Smooth muscle cell (in vitro differentiated cells): ENCODE measurements at regions not wholly inside any gene's neighbourhood (a gene's known extent, or its start where the extent isn't known, plus 50 kb on each side); places are given as distances from the start of the nearest gene placed in this dataset.

Experiments
- DNase-seq: peaks from one replicate; lab custom pipeline; 2025; ENCODE audit not compliant: unreplicated experiment; lab: John Stamatoyannopoulos, UW
- H2AFZ ChIP-seq: fragments of 200-600 bp; sonication (generic); 2 replicates; pipeline ENCODE4 v1.6.0; 2016; ENCODE audit warnings: antibody characterized with exemption, low read depth, mild to moderate bottlenecking
- H3F3A ChIP-seq: fragments of 200-600 bp; sonication (generic); 2 replicates; pipeline ENCODE4 v1.6.0; 2017; ENCODE audit warnings: antibody characterized with exemption, low read depth
- H3K27ac ChIP-seq: fragments of 200-600 bp; sonication (generic); 2 replicates; pipeline ENCODE4 v1.5.1; 2016; ENCODE audit warnings: low read depth, mild to moderate bottlenecking
- H3K27me3 ChIP-seq: fragments of 200-600 bp; sonication (generic); 2 replicates; pipeline ENCODE4 v1.6.1; 2016; ENCODE audit warnings: low read depth, mild to moderate bottlenecking
- H3K36me3 ChIP-seq: fragments of 200-600 bp; sonication (generic); 2 replicates; pipeline ENCODE4 v1.5.1; 2016; ENCODE audit warnings: low read depth
- H3K4me1 ChIP-seq: fragments of 200-600 bp; sonication (generic); 2 replicates; pipeline ENCODE4 v1.5.1; 2016; ENCODE audit warnings: low read depth
- H3K4me2 ChIP-seq: fragments of 200-600 bp; sonication (generic); 2 replicates; pipeline ENCODE4 v1.6.0; 2016; ENCODE audit warnings: mild to moderate bottlenecking
- H3K4me3 ChIP-seq: fragments of 200-600 bp; sonication (generic); 2 replicates; pipeline ENCODE4 v1.5.1; 2016; ENCODE audit warnings: mild to moderate bottlenecking
- H3K79me2 ChIP-seq: fragments of 200-600 bp; sonication (generic); 2 replicates; pipeline ENCODE4 v1.6.0; 2016; ENCODE audit warnings: low read depth, mild to moderate bottlenecking
- H3K9ac ChIP-seq: fragments of 200-600 bp; sonication (generic); 2 replicates; pipeline ENCODE4 v1.6.0; 2016; ENCODE audit warnings: low read depth
- H3K9me3 ChIP-seq: fragments of 200-600 bp; sonication (generic); replicated peaks from 2 replicates; pipeline ENCODE4 v1.5.1; 2016; ENCODE audit warnings: low read depth
- H4K20me1 ChIP-seq: fragments of 200-600 bp; sonication (generic); 2 replicates; pipeline ENCODE4 v1.6.0; 2016; ENCODE audit warnings: low read depth
- WGBS: methylation state at CpG from one replicate; pipeline ENCODE4 v1.1.7; 2016; ENCODE audit warnings: low lambda C conversion rate; 5-methylcytosine and 5-hydroxymethylcytosine counted together
- TF ChIP-seq, protein P1 (sequence below): fragments of 200-600 bp; sonication (generic); IDR thresholded peaks from 2 replicates; pipeline ENCODE4 v1.5.1; 2017; ENCODE audit warnings: borderline replicate concordance, mild to moderate bottlenecking, antibody characterized with exemption; ENCODE audit not compliant: insufficient read depth, poor library complexity, severe bottlenecking

DNA sequence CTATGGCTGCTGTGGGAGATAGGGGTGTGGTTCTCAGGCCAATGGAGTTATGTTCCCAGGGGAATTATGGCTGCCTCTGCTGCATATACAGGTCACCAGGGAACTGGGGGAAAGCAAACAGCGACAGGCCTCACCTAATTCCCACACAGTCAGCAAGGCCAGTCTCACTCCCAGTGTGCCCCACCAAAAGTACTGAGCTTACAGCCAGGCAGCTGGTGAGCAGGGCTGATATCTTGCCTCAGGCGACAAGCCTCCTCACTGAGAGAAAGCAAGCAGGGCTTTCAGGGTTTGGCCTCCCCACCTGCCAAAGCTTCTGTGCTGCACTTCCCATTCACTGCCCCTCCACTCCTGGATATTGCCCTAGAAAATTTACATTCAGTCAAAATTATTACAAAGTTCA, 273.8 kb upstream of the TARS1 start:
- no peak for DNase-seq
- Histone ChIP-seq H4K20me1 (no peaks in the 10 kb centered on the region), H3K79me2 (no peaks in the 10 kb centered on the region), H3F3A (no peaks in the 10 kb centered on the region), H2AFZ (no peak overlapping the region), H3K4me1 (no peaks in the 10 kb centered on the region), H3K27me3 (no peaks in the 10 kb centered on the region), H3K4me3 (no peak overlapping the region), H3K27ac (no peak overlapping the region), H3K9ac (no peak overlapping the region), H3K36me3 (no peaks in the 10 kb centered on the region), H3K9me3 (peaks cover 17% of the 10 kb centered on the region), H3K4me2 (no peak overlapping the region)
- 70% methylated on average over 2 of the region's 2 CpGs for WGBS
- TF ChIP-seq, protein P1, sequence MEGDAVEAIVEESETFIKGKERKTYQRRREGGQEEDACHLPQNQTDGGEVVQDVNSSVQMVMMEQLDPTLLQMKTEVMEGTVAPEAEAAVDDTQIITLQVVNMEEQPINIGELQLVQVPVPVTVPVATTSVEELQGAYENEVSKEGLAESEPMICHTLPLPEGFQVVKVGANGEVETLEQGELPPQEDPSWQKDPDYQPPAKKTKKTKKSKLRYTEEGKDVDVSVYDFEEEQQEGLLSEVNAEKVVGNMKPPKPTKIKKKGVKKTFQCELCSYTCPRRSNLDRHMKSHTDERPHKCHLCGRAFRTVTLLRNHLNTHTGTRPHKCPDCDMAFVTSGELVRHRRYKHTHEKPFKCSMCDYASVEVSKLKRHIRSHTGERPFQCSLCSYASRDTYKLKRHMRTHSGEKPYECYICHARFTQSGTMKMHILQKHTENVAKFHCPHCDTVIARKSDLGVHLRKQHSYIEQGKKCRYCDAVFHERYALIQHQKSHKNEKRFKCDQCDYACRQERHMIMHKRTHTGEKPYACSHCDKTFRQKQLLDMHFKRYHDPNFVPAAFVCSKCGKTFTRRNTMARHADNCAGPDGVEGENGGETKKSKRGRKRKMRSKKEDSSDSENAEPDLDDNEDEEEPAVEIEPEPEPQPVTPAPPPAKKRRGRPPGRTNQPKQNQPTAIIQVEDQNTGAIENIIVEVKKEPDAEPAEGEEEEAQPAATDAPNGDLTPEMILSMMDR, result no peak

DNA sequence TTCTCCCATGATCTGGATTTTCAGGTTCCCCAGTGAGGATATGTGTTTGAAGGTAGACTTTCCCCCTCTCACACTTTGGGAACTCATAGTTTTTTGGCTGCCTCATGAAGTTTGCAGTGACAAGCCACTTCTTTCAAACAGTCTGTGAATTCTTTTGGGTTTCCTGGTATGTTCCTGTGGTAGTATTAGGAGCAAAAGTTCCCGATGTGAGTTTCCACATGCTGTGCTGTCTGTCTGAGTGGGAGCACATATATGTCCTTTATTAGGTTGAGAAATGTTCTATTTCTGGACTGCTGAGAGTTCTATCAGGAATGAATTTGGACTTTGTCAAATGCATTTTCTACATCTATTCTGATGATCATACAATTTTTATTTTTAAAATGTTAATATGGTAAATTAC, 273.2 kb upstream of the TARS1 start:
- Histone ChIP-seq H3K36me3 (no peaks in the 10 kb centered on the region), H3K4me1 (no peaks in the 10 kb centered on the region), H3K4me2 (no peak overlapping the region), H3K4me3 (no peak overlapping the region), H3K79me2 (no peaks in the 10 kb centered on the region), H3K27me3 (no peaks in the 10 kb centered on the region), H3F3A (no peaks in the 10 kb centered on the region), H3K9me3 (peaks cover 17% of the 10 kb centered on the region), H3K27ac (no peak overlapping the region), H2AFZ (no peak overlapping the region), H3K9ac (no peak overlapping the region), H4K20me1 (no peaks in the 10 kb centered on the region)
- TF ChIP-seq, protein P1, result no peak
- no peak for DNase-seq
- 48% methylated on average over 1 of the region's 1 CpG for WGBS

DNA sequence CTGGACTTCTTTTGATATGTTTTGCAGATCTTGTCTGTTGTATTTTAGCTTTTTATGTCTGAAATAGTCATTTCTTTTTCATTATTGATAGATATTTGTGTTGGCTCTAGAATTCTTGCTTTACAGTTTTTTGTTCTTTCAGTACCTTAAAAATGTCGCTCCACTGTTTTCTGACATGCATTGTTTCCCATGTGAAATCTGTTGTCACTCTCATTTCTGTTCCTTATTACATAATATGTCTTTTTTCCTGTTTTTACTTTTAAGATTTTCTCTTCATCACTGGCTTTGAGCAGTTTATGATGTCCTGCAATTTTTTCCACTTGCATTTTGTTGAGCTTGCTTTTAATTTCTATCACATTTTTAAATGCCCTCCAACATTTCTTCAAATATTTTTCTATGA, 270.4 kb upstream of the TARS1 start:
- Histone ChIP-seq H3K4me1 (no peaks in the 10 kb centered on the region), H3K4me3 (no peak overlapping the region), H3K9ac (no peak overlapping the region), H3K27ac (no peak overlapping the region), H3K36me3 (no peaks in the 10 kb centered on the region), H4K20me1 (no peaks in the 10 kb centered on the region), H3K9me3 (peaks cover 17% of the 10 kb centered on the region), H3F3A (no peaks in the 10 kb centered on the region), H3K4me2 (no peak overlapping the region), H2AFZ (no peak overlapping the region), H3K79me2 (no peaks in the 10 kb centered on the region), H3K27me3 (no peaks in the 10 kb centered on the region)
- TF ChIP-seq, protein P1, result no peak
- WGBS, result 35% methylated on average over 1 of the region's 1 CpG
- DNase-seq, result no peak

DNA sequence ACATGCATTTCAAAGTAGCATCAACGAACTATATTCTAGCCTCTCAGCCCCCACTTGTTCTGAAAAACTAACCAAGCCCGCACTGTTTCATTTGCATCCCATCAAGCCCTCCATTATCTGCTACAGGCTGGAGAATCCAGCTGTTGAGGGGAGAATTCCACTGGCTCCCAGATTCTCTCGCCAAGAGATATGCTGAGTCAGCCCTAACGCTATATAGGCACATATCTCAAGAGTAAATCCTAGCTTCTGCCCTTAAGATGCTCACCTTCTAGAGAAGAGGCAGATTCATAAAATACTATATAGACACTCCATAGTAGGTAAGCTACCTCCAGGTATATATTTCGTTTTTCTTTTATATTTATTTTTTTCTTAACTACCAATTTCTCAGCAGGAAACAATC, 266.4 kb upstream of the TARS1 start:
- Histone ChIP-seq H2AFZ (no peak overlapping the region), H4K20me1 (no peaks in the 10 kb centered on the region), H3F3A (no peaks in the 10 kb centered on the region), H3K4me3 (no peak overlapping the region), H3K79me2 (no peaks in the 10 kb centered on the region), H3K36me3 (no peaks in the 10 kb centered on the region), H3K27ac (no peak overlapping the region), H3K9ac (no peak overlapping the region), H3K4me2 (no peak overlapping the region), H3K27me3 (no peaks in the 10 kb centered on the region), H3K4me1 (no peaks in the 10 kb centered on the region), H3K9me3 (peaks cover 17% of the 10 kb centered on the region)
- TF ChIP-seq, protein P1, result no peak
- no peak for DNase-seq
- 94% methylated on average over 5 of the region's 5 CpGs for WGBS
